ENCODE measurements at regions not wholly inside any gene's neighbourhood (a gene's known extent, or its start where the extent isn't known, plus 50 kb on each side); places are given as distances from the start of the nearest gene placed in this dataset.
"Not testable (repeated sequence)": the region's sequence is repeated elsewhere in the genome, so short reads cannot be mapped to it uniquely, and the experiment has no call there.

GRCh38 chr3:8315526-8315925 is 186.1 kb upstream of the LMCD1 start:
- TF ChIP-seq EZH2 (IDR thresholded peaks at IDR 0.05; ENCODE audit: borderline replicate concordance, low read length); CTCF (IDR thresholded peaks at IDR 0.05; ENCODE audit: low read length): not testable (repeated sequence)

All from OCI-LY1 (cell line).